OCI-LY1 (cell line): ENCODE measurements at regions not wholly inside any gene's neighbourhood (a gene's known extent, or its start where the extent isn't known, plus 50 kb on each side); places are given as distances from the start of the nearest gene placed in this dataset.

Source experiments
- H2AFZ ChIP-seq: fragments of 200-600 bp; sonication (generic), shearing (Covaris generic); 2 replicates; pipeline ENCODE4 v1.6.0; 2014; ENCODE audit warnings: antibody characterized with exemption, mild to moderate bottlenecking, low read length
- H3F3A ChIP-seq: fragments of 200-600 bp; sonication (generic), shearing (Covaris generic); 2 replicates; pipeline ENCODE4 v1.6.0; 2014; ENCODE audit warnings: mild to moderate bottlenecking, antibody characterized with exemption, low read length, moderate library complexity; ENCODE audit not compliant: insufficient read depth
- H3K27ac ChIP-seq: fragments of 200-600 bp; sonication (generic); 2 replicates; pipeline ENCODE4 v1.5.1; 2014; ENCODE audit warnings: low read length, mixed run types, mild to moderate bottlenecking, low read depth; ENCODE audit not compliant: poor library complexity, severe bottlenecking
- H3K27me3 ChIP-seq: fragments of 200-600 bp; sonication (generic); 2 replicates; pipeline ENCODE4 v1.6.0; 2014; ENCODE audit warnings: antibody characterized with exemption, mild to moderate bottlenecking, low read length, moderate library complexity; ENCODE audit not compliant: insufficient read depth
- H3K36me3 ChIP-seq: fragments of 200-600 bp; sonication (generic); 2 replicates; pipeline ENCODE4 v1.6.1; 2014; ENCODE audit warnings: mild to moderate bottlenecking, antibody characterized with exemption, low read length, moderate library complexity, mixed read lengths; ENCODE audit not compliant: insufficient read depth
- H3K4me1 ChIP-seq: fragments of 200-600 bp; sonication (generic); 2 replicates; pipeline ENCODE4 v1.5.1; 2014; ENCODE audit warnings: mild to moderate bottlenecking, low read length, moderate library complexity; ENCODE audit not compliant: insufficient read depth, severe bottlenecking
- H3K4me2 ChIP-seq: fragments of 200-600 bp; sonication (generic), shearing (Covaris generic); 2 replicates; pipeline ENCODE4 v1.6.1; 2014; ENCODE audit warnings: low read length
- H3K4me3 ChIP-seq: fragments of 200-600 bp; sonication (generic); 2 replicates; pipeline ENCODE4 v1.5.1; 2014; ENCODE audit warnings: low read length, low read depth, mild to moderate bottlenecking, mixed read lengths; ENCODE audit not compliant: poor library complexity, severe bottlenecking
- H3K79me2 ChIP-seq: fragments of 200-600 bp; shearing (Covaris generic); 2 replicates; pipeline ENCODE4 v1.6.1; 2016; ENCODE audit warnings: mixed run types, low read length, mixed read lengths; ENCODE audit not compliant: insufficient read depth
- H3K9ac ChIP-seq: fragments of 200-600 bp; sonication (generic), shearing (Covaris generic); 2 replicates; pipeline ENCODE4 v1.6.1; 2014; ENCODE audit warnings: mild to moderate bottlenecking, low read length, mixed read lengths
- H3K9me2 ChIP-seq: fragments of 200-600 bp; sonication (generic), shearing (Covaris generic); 2 replicates; pipeline ENCODE4 v1.6.1; 2014; ENCODE audit warnings: low read depth, mild to moderate bottlenecking, low read length, mixed read lengths
- H3K9me3 ChIP-seq: fragments of 200-600 bp; shearing (Covaris generic); 2 replicates; pipeline ENCODE4 v1.6.1; 2014; ENCODE audit warnings: low read length, mixed read lengths
- H4K20me1 ChIP-seq: fragments of 200-600 bp; sonication (generic), shearing (Covaris generic); 2 replicates; pipeline ENCODE4 v1.6.0; 2016; ENCODE audit warnings: mild to moderate bottlenecking, low read length; ENCODE audit not compliant: insufficient read depth
- CTCF ChIP-seq: fragments of 200-600 bp; sonication (generic), shearing (Covaris generic); IDR thresholded peaks from 2 replicates; pipeline ENCODE4 v1.5.1; 2017; ENCODE audit warnings: mild to moderate bottlenecking, antibody characterized with exemption, low read length, moderate library complexity, mixed read lengths
- EZH2 ChIP-seq: fragments of 200-600 bp; sonication (generic), shearing (Covaris generic); IDR thresholded peaks from 2 replicates; pipeline ENCODE4 v1.8.0; 2017; ENCODE audit warnings: borderline replicate concordance, mixed run types, mild to moderate bottlenecking, antibody characterized with exemption, low read length, moderate library complexity, mixed read lengths

GRCh38 chr3:103785537-103785936 lies 1350.7 kb downstream of the ZPLD1 start:
- TF ChIP-seq CTCF (no peak), EZH2 (no peak)

GRCh38 chr3:103786296-103786695 lies 1351.5 kb downstream of the ZPLD1 start:
- H3K9ac ChIP-seq, result no peak overlapping the region
- no peaks in the 10 kb centered on the region for H3K36me3 ChIP-seq
- H3K9me3 ChIP-seq, result no peaks in the 10 kb centered on the region
- H4K20me1 ChIP-seq, result no peaks in the 10 kb centered on the region
- H3K4me1 ChIP-seq, result no peaks in the 10 kb centered on the region
- no peaks in the 10 kb centered on the region for H3K27me3 ChIP-seq
- no peak for TF ChIP-seq EZH2
- no peak for TF ChIP-seq CTCF
- H3K9me2 ChIP-seq, result no peaks in the 10 kb centered on the region
- no peak overlapping the region for H3K27ac ChIP-seq
- H2AFZ ChIP-seq, result no peak overlapping the region
- no peak overlapping the region for H3K4me3 ChIP-seq
- no peaks in the 10 kb centered on the region for H3K79me2 ChIP-seq
- no peaks in the 10 kb centered on the region for H3F3A ChIP-seq
- H3K4me2 ChIP-seq, result no peak overlapping the region

More at GRCh38 chr3:103785537-103785936, 1350.7 kb downstream of the ZPLD1 start:
- Histone ChIP-seq H3K36me3 (no peaks in the 10 kb centered on the region), H3K79me2 (no peaks in the 10 kb centered on the region), H3K4me3 (no peak overlapping the region), H3K4me2 (no peak overlapping the region), H3K9me2 (no peaks in the 10 kb centered on the region), H2AFZ (no peak overlapping the region), H3K9ac (no peak overlapping the region), H3K9me3 (no peaks in the 10 kb centered on the region), H3K27ac (no peak overlapping the region), H3K27me3 (no peaks in the 10 kb centered on the region), H4K20me1 (no peaks in the 10 kb centered on the region), H3F3A (no peaks in the 10 kb centered on the region), H3K4me1 (no peaks in the 10 kb centered on the region)

- no peak overlapping the region for H3K4me2 ChIP-seq
- no peak overlapping the region for H2AFZ ChIP-seq
- no peaks in the 10 kb centered on the region for H3K27me3 ChIP-seq
- no peaks in the 10 kb centered on the region for H4K20me1 ChIP-seq
- H3K9me2 ChIP-seq, result no peaks in the 10 kb centered on the region
- no peaks in the 10 kb centered on the region for H3K79me2 ChIP-seq
- H3K9ac ChIP-seq, result no peak overlapping the region
- H3K4me1 ChIP-seq, result no peaks in the 10 kb centered on the region
- no peak overlapping the region for H3K4me3 ChIP-seq
- TF ChIP-seq EZH2 (no peak), CTCF (no peak)
- no peak overlapping the region for H3K27ac ChIP-seq
- H3K9me3 ChIP-seq, result no peaks in the 10 kb centered on the region
- H3F3A ChIP-seq, result no peaks in the 10 kb centered on the region
- no peaks in the 10 kb centered on the region for H3K36me3 ChIP-seq
These were observed 1352.5 kb downstream of the ZPLD1 start for GRCh38 chr3:103787164-103787871.
